T-cell (primary cell): ENCODE measurements at regions not wholly inside any gene's neighbourhood (a gene's known extent, or its start where the extent isn't known, plus 50 kb on each side); places are given as distances from the start of the nearest gene placed in this dataset.

Experiments used
- ATAC-seq, 4 experiments: fragments of 200-7000 bp in 3 of 4; fragments of 150-1000 bp in 1 of 4; cut with Tn5 transposase; replicated peaks in 1 of 4; 1 replicate in 3 of 4; 2 replicates in 1 of 4; pipeline ENCODE4 v1.10.0; 2021; ENCODE audit warnings: moderate library complexity in 3 of 4, mild to moderate bottlenecking in 2 of 4, moderate number of reproducible peaks in 1 of 4
- CTCF ChIA-PET, 2 donors: fragments of 300-600 bp; sonication (Branson Sonifier 250); formaldehyde crosslinking; loops; one replicate each; lab custom pipeline; 2022; ENCODE audit warnings: antibody characterized with exemption in 2 of 2; lab: Charles Lee
- POLR2A ChIA-PET, 2 donors: fragments of 300-600 bp; sonication (Branson Sonifier 250); formaldehyde crosslinking; loops; one replicate each; lab custom pipeline; 2022; ENCODE audit warnings: antibody characterized with exemption in 2 of 2; lab: Charles Lee
- DNase-seq, 35 experiments: peaks; one replicate each; pipeline versions ENCODE4 v3.0.0 to v3.0.0-alpha.2; 2013 to 2023
- H3K27ac ChIP-seq: one replicate; pipeline ENCODE4 v1.5.1; 2013; ENCODE audit warnings: low read length
- H3K27me3 ChIP-seq, 2 experiments: replicated peaks in 1 of 2; 1 replicate in 1 of 2; 2 replicates in 1 of 2; pipeline versions ENCODE4 v1.6.1 to v1.7.0; 2013; ENCODE audit warnings: low read length in 1 of 2, mixed read lengths in 1 of 2; ENCODE audit not compliant: control insufficient read depth in 2 of 2, insufficient read depth in 2 of 2; ENCODE audit errors: extremely low read depth in 1 of 2
- H3K36me3 ChIP-seq, 2 donors: 1 replicate in 1 of 2; 2 replicates in 1 of 2; pipeline versions ENCODE4 v1.6.1 to v1.7.0; 2013; ENCODE audit warnings: low read length in 1 of 2; ENCODE audit not compliant: control insufficient read depth in 2 of 2, insufficient read depth in 1 of 2; ENCODE audit errors: extremely low read depth in 1 of 2
- H3K4me1 ChIP-seq, 2 experiments: 1 replicate in 1 of 2; 2 replicates in 1 of 2; pipeline versions ENCODE4 v1.6.1 to v1.7.0; 2013; ENCODE audit warnings: low read length in 2 of 2, mixed read lengths in 1 of 2; ENCODE audit not compliant: insufficient read depth in 2 of 2, control insufficient read depth in 1 of 2; ENCODE audit errors: extremely low read depth in 1 of 2
- H3K4me3 ChIP-seq, 2 donors: 1 replicate in 1 of 2; 2 replicates in 1 of 2; pipeline versions ENCODE4 v1.5.1 to v1.7.0; 2013; ENCODE audit warnings: mild to moderate bottlenecking in 2 of 2, low read length in 1 of 2, moderate library complexity in 1 of 2; ENCODE audit not compliant: control insufficient read depth in 1 of 2; ENCODE audit errors: extremely low read depth in 1 of 2
- H3K9me3 ChIP-seq: 2 replicates; pipeline ENCODE4 v1.7.0; 2013
- H3K27ac Mint-ChIP-seq, 2 donors: one replicate each; pipeline ENCODE4 v1.8.0; 2020 to 2021; ENCODE audit warnings: mild to moderate bottlenecking in 2 of 2, mixed read lengths in 2 of 2
- H3K27me3 Mint-ChIP-seq, 2 donors: one replicate each; pipeline ENCODE4 v1.8.0; 2021 to 2022; ENCODE audit warnings: mixed read lengths in 2 of 2
- H3K36me3 Mint-ChIP-seq: one replicate; pipeline ENCODE4 v1.8.0; 2021; ENCODE audit warnings: mixed read lengths
- H3K4me1 Mint-ChIP-seq, 3 donors: one replicate each; pipeline ENCODE4 v1.8.0; 2020 to 2022; ENCODE audit warnings: mixed read lengths in 3 of 3, mild to moderate bottlenecking in 1 of 3
- H3K4me3 Mint-ChIP-seq, 3 donors: one replicate each; pipeline ENCODE4 v1.8.0; 2020 to 2022; ENCODE audit warnings: mild to moderate bottlenecking in 3 of 3, mixed read lengths in 3 of 3, moderate library complexity in 3 of 3
- H3K9me3 Mint-ChIP-seq, 3 donors: one replicate each; pipeline ENCODE4 v1.8.0; 2020 to 2022; ENCODE audit warnings: mixed read lengths in 3 of 3
- WGBS: methylation state at CpG from one replicate; pipeline ENCODE4 v1.1.5; 2013; ENCODE audit warnings: missing lambda C conversion rate; ENCODE audit not compliant: insufficient coverage; 5-methylcytosine and 5-hydroxymethylcytosine counted together

DNA sequence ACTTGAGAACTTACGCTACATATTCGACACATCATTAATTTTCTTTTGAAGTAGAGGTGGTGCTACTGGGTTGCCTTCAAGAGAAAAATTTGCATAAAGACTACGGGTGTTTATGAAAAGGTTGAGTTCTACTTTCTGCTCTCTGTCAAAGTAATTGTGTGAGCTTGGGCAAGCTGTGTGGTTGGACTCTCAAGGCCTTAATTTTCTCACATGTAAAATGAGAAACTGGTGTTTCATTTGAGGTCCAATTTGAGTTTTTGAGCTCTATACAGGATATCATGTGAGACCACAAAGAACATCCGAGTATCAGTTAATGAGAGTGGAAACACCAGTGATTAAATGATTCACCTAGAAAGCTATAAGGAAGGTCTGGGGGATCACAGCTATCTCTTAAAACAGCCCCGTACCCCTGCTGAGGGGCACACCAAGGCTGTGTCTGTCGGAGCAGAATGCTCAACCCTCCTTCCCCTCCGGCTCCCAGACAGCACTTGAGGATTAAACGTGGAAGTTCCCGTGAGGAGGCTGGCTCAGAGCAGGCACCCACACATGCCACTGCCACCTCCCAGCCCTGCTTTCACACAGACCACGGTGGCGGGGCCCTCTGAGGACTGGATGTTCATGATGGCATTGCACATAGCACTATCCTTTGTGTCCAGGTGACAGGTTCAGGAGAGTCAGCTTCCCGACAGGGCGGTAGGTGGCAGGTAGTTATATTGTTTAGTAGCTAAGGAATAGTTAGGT lies 191.8 kb downstream of the RNF144A start:
- 59% methylated on average over 10 of the region's 13 CpGs for WGBS
- no peak for ATAC-seq
- no peak overlapping the region for H3K4me3 ChIP-seq
- ChIA-PET CTCF (interaction anchor here in 1 of 2 donors (0.6 kb wide), 1 partner anchor 21 kb away, joined by 3 read pairs; no protein-coding TSS in a partner anchor), POLR2A (interaction anchor here in 1 of 2 donors (0.5 kb wide), 1 partner anchor 1590 kb away, joined by 5 read pairs; no protein-coding TSS in a partner anchor)
- no peaks in the 10 kb centered on the region for H3K9me3 ChIP-seq
- Mint-ChIP-seq H3K9me3 (peaks cover 0 to 11% (median 0%) of the 10 kb centered on the region in 3 donors), H3K27me3 (no peaks in the 10 kb centered on the region), H3K36me3 (peaks cover 25% of the 10 kb centered on the region), H3K4me3 (no peak overlapping the region), H3K4me1 (peaks cover 0 to 5% (median 0%) of the 10 kb centered on the region in 3 donors), H3K27ac (no peak overlapping the region)
- H3K36me3 ChIP-seq = no peaks in the 10 kb centered on the region
- DNase-seq = no peak
- H3K4me1 ChIP-seq = no peaks in the 10 kb centered on the region
- H3K27me3 ChIP-seq = peaks cover 0 to 4% of the 10 kb centered on the region in 2 experiments
- no peak overlapping the region for H3K27ac ChIP-seq

DNA sequence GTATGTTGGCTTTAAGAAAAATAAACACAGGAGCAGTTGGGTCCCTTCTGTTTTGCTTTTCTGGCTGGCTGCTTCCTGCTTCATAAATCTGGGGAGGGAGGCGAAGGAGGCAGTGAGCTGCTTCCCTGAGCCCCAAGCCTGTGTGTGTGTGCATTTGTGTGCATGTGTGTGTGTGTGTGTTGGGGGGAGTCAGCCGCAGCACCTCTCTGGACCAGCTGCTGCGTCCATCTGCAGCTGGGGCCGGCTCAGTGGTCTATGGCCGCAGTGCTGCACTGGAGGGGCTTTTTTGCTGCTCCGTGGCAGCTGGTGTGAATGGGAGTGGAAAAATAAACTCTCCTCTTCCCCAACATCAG lies 192.3 kb downstream of the RNF144A start:
- Mint-ChIP-seq H3K4me3 (no peak overlapping the region), H3K27ac (no peak overlapping the region), H3K4me1 (peaks cover 0 to 5% (median 0%) of the 10 kb centered on the region in 3 donors), H3K9me3 (peaks cover 0 to 14% (median 0%) of the 10 kb centered on the region in 3 donors), H3K36me3 (peaks cover 24% of the 10 kb centered on the region), H3K27me3 (no peaks in the 10 kb centered on the region)
- no peaks in the 10 kb centered on the region for H3K4me1 ChIP-seq
- DNase-seq (no peak), ATAC-seq (no peak)
- H3K4me3 ChIP-seq = no peak overlapping the region
- no peaks in the 10 kb centered on the region for H3K9me3 ChIP-seq
- 100% methylated on average over 1 of the region's 6 CpGs for WGBS
- no peak overlapping the region for H3K27ac ChIP-seq
- no peaks in the 10 kb centered on the region for H3K36me3 ChIP-seq
- CTCF ChIA-PET = interaction anchor here in 1 of 2 donors (0.6 kb wide), 1 partner anchor 21 kb away, joined by 3 read pairs; no protein-coding TSS in a partner anchor
- POLR2A ChIA-PET = no interaction called here
- peaks cover 0 to under 1% of the 10 kb centered on the region in 2 experiments for H3K27me3 ChIP-seq

DNA sequence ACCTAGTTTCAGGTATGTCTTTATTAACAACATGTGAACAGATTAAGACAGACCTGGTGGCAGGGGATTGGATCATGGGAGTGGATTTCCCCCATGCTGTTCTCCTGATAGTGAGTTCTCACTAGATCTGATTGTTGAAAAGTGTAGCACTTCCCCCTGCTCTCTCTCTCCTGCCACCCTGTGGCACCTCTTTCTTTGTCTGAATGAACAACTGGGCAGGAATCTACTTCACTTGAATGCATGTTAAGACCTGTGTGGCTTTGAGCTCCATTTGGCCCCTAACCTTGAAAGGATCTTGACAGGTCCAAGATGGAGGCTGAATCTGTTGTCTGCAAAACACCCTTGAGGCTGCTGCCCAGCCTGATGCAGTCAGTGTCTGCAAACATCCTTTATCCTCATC lies 194.4 kb downstream of the RNF144A start:
- Histone ChIP-seq H3K36me3 (no peaks in the 10 kb centered on the region), H3K27ac (no peak overlapping the region), H3K9me3 (no peaks in the 10 kb centered on the region), H3K4me1 (no peaks in the 10 kb centered on the region), H3K4me3 (no peak overlapping the region), H3K27me3 (no peaks in the 10 kb centered on the region)
- ChIA-PET CTCF (interaction anchor here in 1 of 2 donors (0.7 kb wide), 1 partner anchor 16 kb away, joined by 4 read pairs; no protein-coding TSS in a partner anchor), POLR2A (interaction anchor here in 1 of 2 donors (1.0 kb wide), 1 partner anchor 54 kb away, joined by 3 read pairs; no protein-coding TSS in a partner anchor)
- Mint-ChIP-seq H3K36me3 (peaks cover 19% of the 10 kb centered on the region), H3K4me3 (no peak overlapping the region), H3K4me1 (peaks cover 0 to 11% (median 0%) of the 10 kb centered on the region in 3 donors), H3K27ac (no peak overlapping the region), H3K27me3 (no peaks in the 10 kb centered on the region), H3K9me3 (peaks cover 2 to 20% (median 4%) of the 10 kb centered on the region in 3 donors)
- ATAC-seq (no peak), DNase-seq (no peak)

DNA sequence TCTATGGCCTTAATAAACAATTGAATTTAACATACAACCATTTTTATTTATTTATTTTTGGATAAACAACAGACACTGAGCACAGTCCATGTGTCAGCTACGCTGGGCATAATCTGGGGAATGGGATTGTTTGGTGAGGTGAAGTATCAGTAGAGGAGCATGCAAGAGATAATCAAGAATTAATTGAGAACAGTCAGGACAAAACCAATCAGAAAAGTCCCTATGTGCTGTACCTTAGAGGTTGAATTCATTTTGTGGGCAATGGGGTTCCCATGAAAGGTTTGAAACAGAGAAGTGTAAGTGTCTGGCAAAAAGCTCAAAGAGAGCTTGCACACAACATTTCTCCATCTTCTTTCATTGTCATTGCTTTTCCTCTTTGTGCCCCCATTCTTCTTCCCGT lies 198.2 kb downstream of the RNF144A start:
- ChIA-PET POLR2A (interaction anchor here in 1 of 2 donors (0.9 kb wide), 1 partner anchor 295 kb away, joined by 4 read pairs; no protein-coding TSS in a partner anchor), CTCF (no interaction called here)
- no peak overlapping the region for H3K4me3 ChIP-seq
- H3K9me3 ChIP-seq = no peaks in the 10 kb centered on the region
- H3K36me3 Mint-ChIP-seq = peaks cover 12% of the 10 kb centered on the region
- H3K9me3 Mint-ChIP-seq = peaks cover 2 to 20% (median 4%) of the 10 kb centered on the region in 3 donors
- no peaks in the 10 kb centered on the region for H3K27me3 ChIP-seq
- no peak for DNase-seq
- H3K4me3 Mint-ChIP-seq = no peak overlapping the region
- H3K27ac ChIP-seq = no peak overlapping the region
- no peaks in the 10 kb centered on the region for H3K27me3 Mint-ChIP-seq
- no peak overlapping the region for H3K27ac Mint-ChIP-seq
- WGBS = no CpG with 5 or more reads among the region's 2 CpGs
- H3K36me3 ChIP-seq = no peaks in the 10 kb centered on the region
- H3K4me1 ChIP-seq = no peaks in the 10 kb centered on the region
- H3K4me1 Mint-ChIP-seq = peaks cover 0 to 11% (median 0%) of the 10 kb centered on the region in 3 donors
- ATAC-seq = no peak

DNA sequence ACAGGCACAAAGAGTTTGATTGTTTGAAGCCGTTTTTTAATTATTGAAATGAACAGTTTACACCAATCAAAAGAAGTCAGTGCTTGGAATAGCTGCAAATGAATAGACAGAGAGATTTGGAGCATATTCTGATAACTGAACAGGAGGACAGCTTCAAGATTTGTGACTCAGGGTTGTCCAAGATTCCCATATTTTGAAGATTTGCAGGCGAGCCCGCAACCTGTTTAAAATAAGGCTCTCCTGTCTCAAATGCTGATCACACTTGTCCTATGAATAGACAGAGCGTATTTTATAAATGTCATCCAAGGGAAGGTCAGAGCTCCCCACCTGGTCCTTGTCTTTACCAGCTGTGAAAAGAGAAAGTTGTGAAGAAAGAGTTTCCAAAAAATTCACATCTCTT lies 198.7 kb downstream of the RNF144A start:
- WGBS = no CpG with 5 or more reads among the region's 4 CpGs
- Mint-ChIP-seq H3K9me3 (peaks cover 2 to 20% (median 4%) of the 10 kb centered on the region in 3 donors), H3K36me3 (peaks cover 11% of the 10 kb centered on the region), H3K4me1 (peaks cover 0 to 11% (median 0%) of the 10 kb centered on the region in 3 donors), H3K27ac (no peak overlapping the region), H3K27me3 (no peaks in the 10 kb centered on the region), H3K4me3 (no peak overlapping the region)
- no peaks in the 10 kb centered on the region for H3K27me3 ChIP-seq
- H3K4me1 ChIP-seq = no peaks in the 10 kb centered on the region
- no peaks in the 10 kb centered on the region for H3K9me3 ChIP-seq
- H3K4me3 ChIP-seq = no peak overlapping the region
- no peak overlapping the region for H3K27ac ChIP-seq
- H3K36me3 ChIP-seq = no peaks in the 10 kb centered on the region
- no peak for ATAC-seq
- ChIA-PET CTCF (no interaction called here), POLR2A (interaction anchor here in 1 of 2 donors (0.9 kb wide), 1 partner anchor 295 kb away, joined by 4 read pairs; no protein-coding TSS in a partner anchor)
- no peak for DNase-seq

DNA sequence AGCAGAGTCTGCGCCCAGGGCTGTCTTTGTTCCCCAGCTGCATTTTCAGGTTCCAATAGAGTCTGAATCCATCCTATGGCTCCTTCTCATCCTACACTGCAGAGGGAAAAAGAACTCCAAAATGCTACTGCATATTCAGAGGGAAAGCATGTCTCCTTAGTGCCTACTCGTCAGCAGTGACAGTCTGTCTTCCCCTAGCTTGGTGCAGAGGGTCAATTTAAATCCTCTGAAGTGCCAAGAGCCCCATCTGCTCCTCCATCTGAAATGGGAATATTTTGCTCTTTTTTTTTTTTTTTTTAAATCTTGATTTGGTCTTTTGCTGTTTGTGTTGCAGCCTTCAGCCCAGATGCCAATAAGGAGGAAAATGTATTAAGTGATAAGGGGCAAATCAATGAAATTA lies 199.3 kb downstream of the RNF144A start:
- CTCF ChIA-PET = no interaction called here
- POLR2A ChIA-PET = no interaction called here

More for the DNA sequence above, 199.3 kb downstream of the RNF144A start:
- no peak overlapping the region for H3K4me3 ChIP-seq
- H3K27ac ChIP-seq = no peak overlapping the region
- H3K9me3 ChIP-seq = no peaks in the 10 kb centered on the region
- no peaks in the 10 kb centered on the region for H3K36me3 ChIP-seq
- H3K27ac Mint-ChIP-seq = no peak overlapping the region
- peaks cover 2 to 20% (median 4%) of the 10 kb centered on the region in 3 donors for H3K9me3 Mint-ChIP-seq
- no peaks in the 10 kb centered on the region for H3K4me1 ChIP-seq
- peaks cover 11% of the 10 kb centered on the region for H3K36me3 Mint-ChIP-seq
- no peak for DNase-seq
- H3K27me3 Mint-ChIP-seq = no peaks in the 10 kb centered on the region
- no peak overlapping the region for H3K4me3 Mint-ChIP-seq
- ATAC-seq = no peak
- peaks cover 0 to 9% (median 0%) of the 10 kb centered on the region in 3 donors for H3K4me1 Mint-ChIP-seq
- 90% methylated on average over 2 of the region's 2 CpGs for WGBS
- H3K27me3 ChIP-seq = no peaks in the 10 kb centered on the region
